Activated CD4-positive, alpha-beta T cell treated with anti-CD3 and anti-CD28 coated beads for 24 hours (primary cell): ENCODE measurements at regions not wholly inside any gene's neighbourhood (a gene's known extent, or its start where the extent isn't known, plus 50 kb on each side); places are given as distances from the start of the nearest gene placed in this dataset.
"Not testable (repeated sequence)": the region's sequence is repeated elsewhere in the genome, so short reads cannot be mapped to it uniquely, and the experiment has no call there.

Experiments used
- DNase-seq, 2 donors: peaks; one replicate each; pipeline ENCODE4 v3.0.0-alpha.2; 2020; ENCODE audit warnings: low read depth in 2 of 2

- not testable (repeated sequence) for DNase-seq
Observed at GRCh38 chr15:54749461-54749860, 447.3 kb downstream of the RSL24D1 start.

GRCh38 chr15:54722342-54722986, 474.3 kb downstream of the RSL24D1 start:
- no peak for DNase-seq

GRCh38 chr15:54719325-54719724, 477.4 kb downstream of the RSL24D1 start:
- no peak for DNase-seq

GRCh38 chr15:54707805-54708752, 488.7 kb downstream of the RSL24D1 start:
- no peak for DNase-seq

- DNase-seq = no peak
Observed at GRCh38 chr15:54687628-54688027, 509.1 kb downstream of the RSL24D1 start.
